ENCODE measurements at regions not wholly inside any gene's neighbourhood (a gene's known extent, or its start where the extent isn't known, plus 50 kb on each side); places are given as distances from the start of the nearest gene placed in this dataset.

- Histone ChIP-seq H3K9me3 (replicated peaks; ENCODE audit: low read length) (no peaks in the 10 kb centered on the region), H3K4me3 (ENCODE audit: low read length) (no peak overlapping the region), H3K4me2 (ENCODE audit: low read length) (no peak overlapping the region), H3K36me3 (ENCODE audit: insufficient read depth, low read length) (no peaks in the 10 kb centered on the region), H3K27me3 (ENCODE audit: control insufficient read depth, insufficient read depth, low read length) (peaks cover 5% of the 10 kb centered on the region), H3K9ac (ENCODE audit: low read depth, low read length) (no peak overlapping the region), H3K4me1 (ENCODE audit: control insufficient read depth, insufficient read depth, low read length) (no peaks in the 10 kb centered on the region)
Observed at GRCh38 chr10:111273635-111274034, 196.8 kb downstream of the ADRA2A start.

DNA sequence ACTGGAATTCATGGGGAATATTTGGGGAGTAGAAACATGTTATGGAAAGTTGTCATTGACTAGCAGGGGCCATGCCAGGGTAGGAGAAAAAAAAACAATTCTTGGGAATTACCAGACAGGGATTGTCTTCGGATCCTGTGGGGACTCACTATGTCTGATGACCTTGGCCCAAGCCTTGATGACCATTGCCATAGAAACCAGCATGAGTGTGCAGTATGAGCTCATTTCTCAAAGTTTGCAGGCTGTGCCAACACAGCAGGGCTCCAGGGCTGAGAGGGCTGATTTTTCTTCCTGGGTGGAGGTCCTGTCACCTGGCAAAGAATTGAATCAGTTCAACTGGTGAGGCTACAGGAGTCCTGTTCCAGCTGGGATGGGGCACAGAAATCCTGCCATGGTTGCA lies 198.3 kb downstream of the ADRA2A start:
- H3K36me3 ChIP-seq (ENCODE audit: insufficient read depth, low read length): no peaks in the 10 kb centered on the region
- H3K4me3 ChIP-seq (ENCODE audit: low read length): no peak overlapping the region
- H3K9me3 ChIP-seq (replicated peaks; ENCODE audit: low read length): no peaks in the 10 kb centered on the region
- no peak overlapping the region for H3K4me2 ChIP-seq (ENCODE audit: low read length)
- peaks cover 5% of the 10 kb centered on the region for H3K27me3 ChIP-seq (ENCODE audit: control insufficient read depth, insufficient read depth, low read length)
- no peaks in the 10 kb centered on the region for H3K4me1 ChIP-seq (ENCODE audit: control insufficient read depth, insufficient read depth, low read length)
- H3K9ac ChIP-seq (ENCODE audit: low read depth, low read length): no peak overlapping the region

GRCh38 chr10:111277661-111278060 lies 200.8 kb downstream of the ADRA2A start:
- no peak overlapping the region for H3K4me3 ChIP-seq (ENCODE audit: low read length)
- no peaks in the 10 kb centered on the region for H3K9me3 ChIP-seq (replicated peaks; ENCODE audit: low read length)
- H3K27me3 ChIP-seq (ENCODE audit: control insufficient read depth, insufficient read depth, low read length): peaks cover 5% of the 10 kb centered on the region
- H3K4me1 ChIP-seq (ENCODE audit: control insufficient read depth, insufficient read depth, low read length): no peaks in the 10 kb centered on the region
- no peak overlapping the region for H3K9ac ChIP-seq (ENCODE audit: low read depth, low read length)
- H3K4me2 ChIP-seq (ENCODE audit: low read length): no peak overlapping the region
- H3K36me3 ChIP-seq (ENCODE audit: insufficient read depth, low read length): no peaks in the 10 kb centered on the region

GRCh38 chr10:111278266-111278665 lies 201.4 kb downstream of the ADRA2A start:
- no peak overlapping the region for H3K4me3 ChIP-seq (ENCODE audit: low read length)
- H3K4me1 ChIP-seq (ENCODE audit: control insufficient read depth, insufficient read depth, low read length): no peaks in the 10 kb centered on the region
- H3K27me3 ChIP-seq (ENCODE audit: control insufficient read depth, insufficient read depth, low read length): peaks cover 5% of the 10 kb centered on the region
- H3K9ac ChIP-seq (ENCODE audit: low read depth, low read length): no peak overlapping the region
- no peak overlapping the region for H3K4me2 ChIP-seq (ENCODE audit: low read length)
- no peaks in the 10 kb centered on the region for H3K9me3 ChIP-seq (replicated peaks; ENCODE audit: low read length)
- H3K36me3 ChIP-seq (ENCODE audit: insufficient read depth, low read length): no peaks in the 10 kb centered on the region

- Histone ChIP-seq H3K27me3 (ENCODE audit: control insufficient read depth, insufficient read depth, low read length) (peaks cover 5% of the 10 kb centered on the region), H3K4me2 (ENCODE audit: low read length) (no peak overlapping the region), H3K9me3 (replicated peaks; ENCODE audit: low read length) (no peaks in the 10 kb centered on the region), H3K36me3 (ENCODE audit: insufficient read depth, low read length) (no peaks in the 10 kb centered on the region), H3K4me1 (ENCODE audit: control insufficient read depth, insufficient read depth, low read length) (no peaks in the 10 kb centered on the region), H3K4me3 (ENCODE audit: low read length) (no peak overlapping the region), H3K9ac (ENCODE audit: low read depth, low read length) (no peak overlapping the region)
Observed at GRCh38 chr10:111281516-111281915, 204.7 kb downstream of the ADRA2A start.

- no peaks in the 10 kb centered on the region for H3K9me3 ChIP-seq (replicated peaks; ENCODE audit: low read length)
- H3K27me3 ChIP-seq (ENCODE audit: control insufficient read depth, insufficient read depth, low read length): no peaks in the 10 kb centered on the region
- H3K9ac ChIP-seq (ENCODE audit: low read depth, low read length): no peak overlapping the region
- H3K4me3 ChIP-seq (ENCODE audit: low read length): no peak overlapping the region
- no peaks in the 10 kb centered on the region for H3K36me3 ChIP-seq (ENCODE audit: insufficient read depth, low read length)
- H3K4me1 ChIP-seq (ENCODE audit: control insufficient read depth, insufficient read depth, low read length): no peaks in the 10 kb centered on the region
- H3K4me2 ChIP-seq (ENCODE audit: low read length): no peak overlapping the region
Observed at GRCh38 chr10:111289461-111289860, 212.6 kb downstream of the ADRA2A start.

DNA sequence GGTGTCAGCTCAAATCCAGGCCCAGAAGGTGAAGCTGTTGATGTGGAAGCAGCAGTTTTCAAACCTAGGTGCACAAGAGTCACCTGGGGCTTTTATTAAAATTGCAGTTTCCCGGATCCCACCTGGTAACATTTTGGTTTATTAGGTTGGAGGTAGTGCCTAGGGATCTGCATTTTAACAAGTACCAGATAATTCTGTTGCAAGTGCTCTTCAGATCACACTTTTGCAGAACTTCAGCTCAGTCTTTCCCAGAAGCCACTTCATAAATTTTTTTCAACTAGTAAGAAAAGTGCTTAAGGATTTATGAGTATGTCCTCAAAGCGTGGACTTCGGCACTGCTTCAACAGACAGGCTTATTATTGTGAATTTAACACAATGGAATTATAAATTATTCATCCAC lies 213.8 kb downstream of the ADRA2A start:
- no peak overlapping the region for H3K4me3 ChIP-seq (ENCODE audit: low read length)
- no peaks in the 10 kb centered on the region for H3K9me3 ChIP-seq (replicated peaks; ENCODE audit: low read length)
- H3K4me1 ChIP-seq (ENCODE audit: control insufficient read depth, insufficient read depth, low read length): no peaks in the 10 kb centered on the region
- no peaks in the 10 kb centered on the region for H3K27me3 ChIP-seq (ENCODE audit: control insufficient read depth, insufficient read depth, low read length)
- no peak overlapping the region for H3K9ac ChIP-seq (ENCODE audit: low read depth, low read length)
- H3K36me3 ChIP-seq (ENCODE audit: insufficient read depth, low read length): no peaks in the 10 kb centered on the region
- no peak overlapping the region for H3K4me2 ChIP-seq (ENCODE audit: low read length)

DNA sequence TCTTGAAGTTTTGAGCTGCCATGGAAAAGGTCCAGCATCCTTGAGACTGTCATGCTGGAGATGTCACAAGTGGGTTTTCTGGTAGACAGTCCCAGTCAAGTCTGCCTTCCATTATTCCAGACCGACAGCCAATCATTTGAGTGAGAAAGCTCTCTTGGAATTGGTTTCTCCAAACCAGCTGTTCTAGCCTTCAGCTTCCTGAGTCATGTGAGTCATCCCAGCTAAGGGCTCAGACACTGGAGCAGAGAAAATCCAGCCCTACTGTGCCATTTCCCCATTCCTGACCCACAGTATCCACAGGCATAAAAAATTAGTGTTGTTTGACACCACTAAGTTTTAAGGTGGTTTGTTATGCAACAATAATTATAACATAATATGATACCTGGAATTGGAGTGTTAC lies 219.0 kb downstream of the ADRA2A start:
- peaks cover 4% of the 10 kb centered on the region for H3K4me1 ChIP-seq (ENCODE audit: control insufficient read depth, insufficient read depth, low read length)
- H3K27me3 ChIP-seq (ENCODE audit: control insufficient read depth, insufficient read depth, low read length): no peaks in the 10 kb centered on the region
- no peak overlapping the region for H3K9ac ChIP-seq (ENCODE audit: low read depth, low read length)
- H3K9me3 ChIP-seq (replicated peaks; ENCODE audit: low read length): no peaks in the 10 kb centered on the region
- H3K36me3 ChIP-seq (ENCODE audit: insufficient read depth, low read length): no peaks in the 10 kb centered on the region
- no peak overlapping the region for H3K4me2 ChIP-seq (ENCODE audit: low read length)
- no peak overlapping the region for H3K4me3 ChIP-seq (ENCODE audit: low read length)

- H3K4me2 ChIP-seq (ENCODE audit: low read length): peak overlapping the region; percentile 47
- no peaks in the 10 kb centered on the region for H3K27me3 ChIP-seq (ENCODE audit: control insufficient read depth, insufficient read depth, low read length)
- peaks cover 4% of the 10 kb centered on the region for H3K4me1 ChIP-seq (ENCODE audit: control insufficient read depth, insufficient read depth, low read length)
- H3K36me3 ChIP-seq (ENCODE audit: insufficient read depth, low read length): no peaks in the 10 kb centered on the region
- peak overlapping the region; percentile 36 for H3K9ac ChIP-seq (ENCODE audit: low read depth, low read length)
- H3K4me3 ChIP-seq (ENCODE audit: low read length): no peak overlapping the region
- H3K9me3 ChIP-seq (replicated peaks; ENCODE audit: low read length): no peaks in the 10 kb centered on the region
Observed at GRCh38 chr10:111297351-111297848, 220.6 kb downstream of the ADRA2A start.

GRCh38 chr10:111298031-111298430 lies 221.2 kb downstream of the ADRA2A start:
- Histone ChIP-seq H3K36me3 (ENCODE audit: insufficient read depth, low read length) (no peaks in the 10 kb centered on the region), H3K27me3 (ENCODE audit: control insufficient read depth, insufficient read depth, low read length) (no peaks in the 10 kb centered on the region), H3K4me2 (ENCODE audit: low read length) (no peak overlapping the region), H3K9me3 (replicated peaks; ENCODE audit: low read length) (no peaks in the 10 kb centered on the region), H3K9ac (ENCODE audit: low read depth, low read length) (peak overlapping the region; percentile 36), H3K4me1 (ENCODE audit: control insufficient read depth, insufficient read depth, low read length) (peaks cover 4% of the 10 kb centered on the region), H3K4me3 (ENCODE audit: low read length) (no peak overlapping the region)

- H3K36me3 ChIP-seq (ENCODE audit: insufficient read depth, low read length): no peaks in the 10 kb centered on the region
- H3K9ac ChIP-seq (ENCODE audit: low read depth, low read length): no peak overlapping the region
- H3K27me3 ChIP-seq (ENCODE audit: control insufficient read depth, insufficient read depth, low read length): no peaks in the 10 kb centered on the region
- H3K4me1 ChIP-seq (ENCODE audit: control insufficient read depth, insufficient read depth, low read length): peaks cover 4% of the 10 kb centered on the region
- H3K4me3 ChIP-seq (ENCODE audit: low read length): no peak overlapping the region
- no peaks in the 10 kb centered on the region for H3K9me3 ChIP-seq (replicated peaks; ENCODE audit: low read length)
- H3K4me2 ChIP-seq (ENCODE audit: low read length): no peak overlapping the region
Observed at GRCh38 chr10:111299037-111299436, 222.2 kb downstream of the ADRA2A start.

GRCh38 chr10:111303887-111304286 lies 227.1 kb downstream of the ADRA2A start:
- Histone ChIP-seq H3K4me2 (ENCODE audit: low read length) (no peak overlapping the region), H3K9me3 (replicated peaks; ENCODE audit: low read length) (no peaks in the 10 kb centered on the region), H3K9ac (ENCODE audit: low read depth, low read length) (no peak overlapping the region), H3K27me3 (ENCODE audit: control insufficient read depth, insufficient read depth, low read length) (no peaks in the 10 kb centered on the region), H3K4me1 (ENCODE audit: control insufficient read depth, insufficient read depth, low read length) (no peaks in the 10 kb centered on the region), H3K4me3 (ENCODE audit: low read length) (no peak overlapping the region), H3K36me3 (ENCODE audit: insufficient read depth, low read length) (no peaks in the 10 kb centered on the region)

Measured in skeletal muscle satellite cell (primary cell).